SK-N-SH (cell line): ENCODE measurements at regions not wholly inside any gene's neighbourhood (a gene's known extent, or its start where the extent isn't known, plus 50 kb on each side); places are given as distances from the start of the nearest gene placed in this dataset.

ENCODE experiments used
- EP300 ChIP-seq, 2 experiments: IDR thresholded peaks; 2 replicates each; pipeline versions ENCODE4 v1.4.0 to v1.6.1; 2012; ENCODE audit warnings: borderline replicate concordance in 1 of 2, low read depth in 1 of 2, low read length in 1 of 2
- EZH2phosphoT487 ChIP-seq: fragments of 200-600 bp; sonication (generic); IDR thresholded peaks from 2 replicates; pipeline ENCODE4 v1.6.1; 2017; ENCODE audit warnings: low read depth, mixed run types, mild to moderate bottlenecking, antibody characterized with exemption, moderate library complexity, borderline replicate concordance
- FOSL2 ChIP-seq: IDR thresholded peaks from 2 replicates; pipeline ENCODE4 v1.4.0; 2012; ENCODE audit warnings: low read depth, mild to moderate bottlenecking, moderate library complexity, borderline replicate concordance
- GABPA ChIP-seq: IDR thresholded peaks from 2 replicates; pipeline ENCODE4 v1.4.0; 2012; ENCODE audit warnings: low read depth, mild to moderate bottlenecking
- JUND ChIP-seq: IDR thresholded peaks from 2 replicates; pipeline ENCODE4 v1.4.0; 2012
- POLR2AphosphoS5 ChIP-seq: IDR thresholded peaks from 2 replicates; pipeline ENCODE4 v1.6.1; 2012; ENCODE audit warnings: low read depth, low read length
- RAD21 ChIP-seq: IDR thresholded peaks from 2 replicates; pipeline ENCODE4 v1.6.1; 2012; ENCODE audit warnings: mild to moderate bottlenecking, low read length
- TEAD4 ChIP-seq: IDR thresholded peaks from 2 replicates; pipeline ENCODE4 v1.4.0; 2012; ENCODE audit warnings: mild to moderate bottlenecking, borderline replicate concordance; ENCODE audit not compliant: insufficient read depth
- YY1 ChIP-seq: IDR thresholded peaks from 2 replicates; pipeline ENCODE4 v1.4.0; 2012; ENCODE audit warnings: low read depth, mild to moderate bottlenecking
- TF ChIP-seq, protein P1 (sequence below): fragments of 200-600 bp; sonication (generic); IDR thresholded peaks from 2 replicates; pipeline ENCODE4 v1.6.1; 2017; ENCODE audit warnings: antibody characterized with exemption, mild to moderate bottlenecking, moderate library complexity
- TF ChIP-seq, protein P2 (sequence below): IDR thresholded peaks from 2 replicates; pipeline ENCODE4 v1.4.0; 2012; ENCODE audit warnings: low read depth, borderline replicate concordance
- TF ChIP-seq, protein P3 (sequence below): IDR thresholded peaks from 2 replicates; pipeline ENCODE4; 2012

DNA sequence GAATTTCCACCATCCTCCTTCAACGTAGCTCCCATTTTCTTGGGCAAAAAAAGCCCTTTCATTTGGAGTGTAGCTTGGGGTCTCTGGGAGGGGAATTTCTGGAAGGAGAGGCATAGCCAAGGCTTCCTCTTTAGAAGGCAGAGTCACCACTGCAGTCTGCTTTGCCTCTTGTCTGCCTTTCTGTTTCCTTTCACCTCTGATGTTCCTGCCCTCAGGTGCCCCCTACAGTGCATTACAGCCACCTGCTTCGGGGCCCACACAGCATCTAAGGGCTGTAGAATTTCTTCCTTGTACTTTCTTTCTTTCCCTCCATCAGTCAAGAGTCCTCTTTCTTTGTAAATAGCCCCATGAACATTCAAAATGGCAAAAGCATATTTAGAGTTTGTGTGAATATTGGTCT lies 1313.9 kb downstream of the TMEM121 start:
- TF ChIP-seq, protein P1, sequence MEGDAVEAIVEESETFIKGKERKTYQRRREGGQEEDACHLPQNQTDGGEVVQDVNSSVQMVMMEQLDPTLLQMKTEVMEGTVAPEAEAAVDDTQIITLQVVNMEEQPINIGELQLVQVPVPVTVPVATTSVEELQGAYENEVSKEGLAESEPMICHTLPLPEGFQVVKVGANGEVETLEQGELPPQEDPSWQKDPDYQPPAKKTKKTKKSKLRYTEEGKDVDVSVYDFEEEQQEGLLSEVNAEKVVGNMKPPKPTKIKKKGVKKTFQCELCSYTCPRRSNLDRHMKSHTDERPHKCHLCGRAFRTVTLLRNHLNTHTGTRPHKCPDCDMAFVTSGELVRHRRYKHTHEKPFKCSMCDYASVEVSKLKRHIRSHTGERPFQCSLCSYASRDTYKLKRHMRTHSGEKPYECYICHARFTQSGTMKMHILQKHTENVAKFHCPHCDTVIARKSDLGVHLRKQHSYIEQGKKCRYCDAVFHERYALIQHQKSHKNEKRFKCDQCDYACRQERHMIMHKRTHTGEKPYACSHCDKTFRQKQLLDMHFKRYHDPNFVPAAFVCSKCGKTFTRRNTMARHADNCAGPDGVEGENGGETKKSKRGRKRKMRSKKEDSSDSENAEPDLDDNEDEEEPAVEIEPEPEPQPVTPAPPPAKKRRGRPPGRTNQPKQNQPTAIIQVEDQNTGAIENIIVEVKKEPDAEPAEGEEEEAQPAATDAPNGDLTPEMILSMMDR = no peak
- TF ChIP-seq YY1 = no peak
- TF ChIP-seq GABPA = no peak
- TF ChIP-seq POLR2AphosphoS5 = no peak
- TF ChIP-seq JUND = no peak
- TF ChIP-seq, protein P2, sequence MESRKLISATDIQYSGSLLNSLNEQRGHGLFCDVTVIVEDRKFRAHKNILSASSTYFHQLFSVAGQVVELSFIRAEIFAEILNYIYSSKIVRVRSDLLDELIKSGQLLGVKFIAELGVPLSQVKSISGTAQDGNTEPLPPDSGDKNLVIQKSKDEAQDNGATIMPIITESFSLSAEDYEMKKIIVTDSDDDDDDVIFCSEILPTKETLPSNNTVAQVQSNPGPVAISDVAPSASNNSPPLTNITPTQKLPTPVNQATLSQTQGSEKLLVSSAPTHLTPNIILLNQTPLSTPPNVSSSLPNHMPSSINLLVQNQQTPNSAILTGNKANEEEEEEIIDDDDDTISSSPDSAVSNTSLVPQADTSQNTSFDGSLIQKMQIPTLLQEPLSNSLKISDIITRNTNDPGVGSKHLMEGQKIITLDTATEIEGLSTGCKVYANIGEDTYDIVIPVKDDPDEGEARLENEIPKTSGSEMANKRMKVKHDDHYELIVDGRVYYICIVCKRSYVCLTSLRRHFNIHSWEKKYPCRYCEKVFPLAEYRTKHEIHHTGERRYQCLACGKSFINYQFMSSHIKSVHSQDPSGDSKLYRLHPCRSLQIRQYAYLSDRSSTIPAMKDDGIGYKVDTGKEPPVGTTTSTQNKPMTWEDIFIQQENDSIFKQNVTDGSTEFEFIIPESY = no peak
- TF ChIP-seq, protein P3, sequence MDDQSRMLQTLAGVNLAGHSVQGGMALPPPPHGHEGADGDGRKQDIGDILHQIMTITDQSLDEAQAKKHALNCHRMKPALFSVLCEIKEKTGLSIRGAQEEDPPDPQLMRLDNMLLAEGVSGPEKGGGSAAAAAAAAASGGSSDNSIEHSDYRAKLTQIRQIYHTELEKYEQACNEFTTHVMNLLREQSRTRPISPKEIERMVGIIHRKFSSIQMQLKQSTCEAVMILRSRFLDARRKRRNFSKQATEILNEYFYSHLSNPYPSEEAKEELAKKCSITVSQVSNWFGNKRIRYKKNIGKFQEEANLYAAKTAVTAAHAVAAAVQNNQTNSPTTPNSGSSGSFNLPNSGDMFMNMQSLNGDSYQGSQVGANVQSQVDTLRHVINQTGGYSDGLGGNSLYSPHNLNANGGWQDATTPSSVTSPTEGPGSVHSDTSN = no peak
- no peak for TF ChIP-seq EP300 (IDR thresholded peaks at IDR 0.05; ENCODE audit: borderline replicate concordance in 1 of 2, low read depth in 1 of 2, low read length in 1 of 2)
- no peak for TF ChIP-seq TEAD4
- TF ChIP-seq FOSL2 = no peak
- TF ChIP-seq EZH2phosphoT487 = no peak
- no peak for TF ChIP-seq RAD21
